ENCODE measurements at regions not wholly inside any gene's neighbourhood (a gene's known extent, or its start where the extent isn't known, plus 50 kb on each side); places are given as distances from the start of the nearest gene placed in this dataset.

DNA sequence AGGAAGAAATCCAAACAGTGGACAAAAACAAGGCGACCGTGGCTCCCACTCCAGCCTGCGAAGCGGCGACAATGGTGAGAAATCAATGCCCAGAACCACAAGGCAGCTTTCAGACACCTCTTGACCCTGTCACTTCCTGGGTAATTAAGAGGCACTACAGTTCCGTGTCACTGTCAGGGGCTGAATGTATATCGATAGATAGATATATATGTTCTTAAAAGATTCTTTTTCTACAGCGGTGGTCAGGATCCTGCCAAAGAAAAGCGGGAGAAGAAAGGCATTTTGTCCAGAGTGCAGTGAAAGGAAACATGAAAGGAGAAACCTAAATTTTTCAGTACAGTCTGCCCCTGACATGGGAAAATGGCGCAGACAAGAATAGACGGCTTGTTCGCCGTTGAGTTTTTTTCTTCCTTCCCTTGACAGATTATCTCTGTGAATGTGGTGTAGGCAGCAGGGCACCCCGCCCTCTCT lies 56.2 kb upstream of the HES1 start:
- no peak for DNase-seq (ENCODE audit: low spot score)
- intact Hi-C loops (cut with DNase I), result no loop called here

- intact Hi-C loops (cut with DNase I), result no loop called here
- no peak for DNase-seq (ENCODE audit: low spot score)
These were observed 55.5 kb upstream of the HES1 start for GRCh38 chr3:194080436-194080835.

DNA sequence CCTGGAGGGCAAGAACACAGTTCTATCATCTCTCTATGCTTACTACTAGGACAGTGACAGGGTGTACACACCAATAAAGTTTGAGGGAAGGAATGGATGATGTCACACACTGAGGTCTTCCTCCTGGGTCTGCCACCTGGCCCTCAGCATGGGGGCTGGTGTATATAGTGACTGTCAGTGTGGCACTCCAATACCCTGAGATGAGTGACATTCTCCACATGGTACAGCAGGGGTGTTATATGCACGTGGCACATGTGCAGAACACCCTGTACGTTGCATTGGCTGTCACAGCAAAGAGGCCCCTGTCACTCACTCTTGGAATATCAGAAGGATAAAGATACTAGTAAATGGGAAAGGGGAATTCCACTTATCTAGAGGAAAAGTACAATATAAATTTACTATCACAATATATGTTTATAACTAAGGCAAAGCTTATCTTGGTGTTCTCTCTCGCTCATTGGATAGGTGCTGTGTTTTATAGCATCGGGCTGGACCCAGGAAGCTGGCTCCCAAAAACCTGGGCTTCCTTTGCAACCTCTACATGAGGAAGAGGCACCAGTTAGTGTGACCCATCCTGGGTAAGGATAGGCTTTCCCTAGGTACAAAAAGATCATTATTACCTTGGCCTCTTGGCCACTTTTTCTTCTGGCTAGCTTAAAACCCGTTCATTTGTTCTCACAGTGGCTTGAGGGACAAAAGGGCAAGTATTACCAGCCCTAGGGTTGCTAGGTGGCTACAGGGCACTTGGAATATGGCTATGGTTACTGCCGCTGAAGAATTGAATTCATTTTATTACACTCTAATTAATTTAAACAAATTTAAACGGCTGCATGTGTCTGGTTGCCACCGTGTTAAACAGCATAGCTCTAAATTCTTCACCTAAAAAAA lies 54.8 kb upstream of the HES1 start:
- intact Hi-C loops (cut with DNase I), result no loop called here
- DNase-seq (ENCODE audit: low spot score), result no peak

DNA sequence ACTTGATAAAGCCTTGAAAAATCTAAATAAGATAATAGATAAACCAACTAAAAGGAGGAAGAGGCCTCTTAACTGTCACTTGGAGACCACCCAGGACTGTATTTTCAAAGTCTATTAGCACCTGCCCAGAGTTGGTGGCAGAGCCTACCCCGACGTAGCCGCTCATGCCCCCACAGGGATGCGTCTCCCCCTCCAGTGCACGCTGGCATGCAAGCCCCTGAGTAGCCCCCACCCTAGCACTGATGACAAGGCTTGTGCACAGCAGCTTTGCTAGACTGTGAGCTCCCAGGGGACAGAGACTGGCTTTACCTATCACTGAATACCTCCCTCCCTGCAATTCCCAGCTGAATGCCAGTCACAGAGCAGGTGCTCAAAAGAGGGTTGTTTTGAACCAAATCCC lies 54.1 kb upstream of the HES1 start:
- no peak for DNase-seq (ENCODE audit: low spot score)
- intact Hi-C loops (cut with DNase I), result no loop called here

GRCh38 chr3:194082743-194083636 lies 53.0 kb upstream of the HES1 start:
- no peak for DNase-seq (ENCODE audit: low spot score)
- intact Hi-C loops (cut with DNase I), result no loop called here

DNA sequence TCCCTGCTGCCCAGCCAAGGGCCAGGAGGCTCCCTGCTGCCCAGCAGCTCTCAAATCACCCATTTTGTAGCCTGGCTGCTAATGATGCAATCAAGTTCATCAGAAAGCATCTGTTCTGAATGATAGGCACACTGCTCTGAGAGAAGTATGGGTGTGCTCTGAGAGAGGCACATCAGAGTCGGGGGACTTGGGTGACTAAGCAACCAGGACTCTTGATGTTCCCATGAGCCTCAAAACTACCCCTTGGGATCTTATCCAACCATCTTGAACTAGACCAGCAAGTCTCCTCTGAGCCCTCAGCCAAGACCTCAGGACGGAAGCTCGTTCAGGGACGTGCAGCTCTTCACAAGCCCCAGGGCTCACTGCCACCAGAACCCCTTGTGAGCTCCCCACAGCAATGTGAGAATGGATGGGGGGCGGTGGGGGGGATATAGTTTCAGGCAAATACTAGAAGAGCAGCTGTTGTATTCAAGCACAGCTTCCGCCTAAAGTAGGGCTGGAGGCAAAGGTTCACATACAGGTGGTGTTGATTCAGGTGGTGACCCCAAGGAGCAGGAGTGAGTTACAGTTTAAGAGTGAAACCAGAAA lies 52.2 kb upstream of the HES1 start:
- intact Hi-C loops (cut with DNase I), result no loop called here

DNA sequence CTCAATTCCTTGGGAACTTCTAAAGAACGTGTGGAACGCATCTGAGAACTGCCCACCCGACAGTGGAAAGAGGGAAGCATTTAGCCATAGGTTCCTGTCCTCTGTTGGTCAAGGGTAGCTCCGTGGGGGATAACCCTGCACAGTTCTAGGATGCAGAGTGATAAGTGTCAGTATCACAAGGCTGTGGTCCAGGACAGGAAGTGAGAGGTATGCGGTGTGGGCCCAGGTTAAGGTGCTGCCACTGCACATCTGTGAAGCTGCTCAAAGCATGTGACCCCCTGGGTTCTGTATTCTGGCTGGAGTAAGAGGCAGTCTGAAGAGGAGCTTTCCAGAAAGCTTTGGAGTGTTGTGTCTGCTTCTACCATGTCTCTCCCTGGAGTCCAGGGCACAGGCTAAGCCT lies 51.7 kb upstream of the HES1 start:
- no peak for DNase-seq (ENCODE audit: low spot score)

More for the DNA sequence above, 52.2 kb upstream of the HES1 start:
- no peak for DNase-seq (ENCODE audit: low spot score)

More for the DNA sequence above, 51.7 kb upstream of the HES1 start:
- intact Hi-C loops (cut with DNase I), result no loop called here
